ENCODE measurements at regions not wholly inside any gene's neighbourhood (a gene's known extent, or its start where the extent isn't known, plus 50 kb on each side); places are given as distances from the start of the nearest gene placed in this dataset.

DNA sequence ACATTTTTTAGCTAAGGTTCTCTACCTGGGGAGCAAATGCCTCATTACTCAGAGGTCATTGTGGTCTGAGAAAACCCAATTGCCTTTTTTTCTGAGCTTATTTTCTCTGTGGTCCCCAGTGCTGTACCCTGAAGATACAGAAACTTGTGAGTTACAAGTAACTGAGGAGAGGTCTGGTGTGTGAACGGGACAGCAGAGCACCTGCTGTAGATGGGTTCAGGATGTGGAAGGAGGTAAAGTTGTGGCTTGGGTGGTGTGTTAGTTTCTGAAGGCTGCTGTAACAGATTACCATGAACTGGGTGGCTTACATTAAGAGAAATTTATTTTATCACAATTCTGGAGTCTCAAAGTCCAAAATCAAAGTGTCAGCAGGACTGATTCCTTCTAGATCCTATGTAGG is 449.1 kb upstream of the NRP1 start:
- no peak for TF ChIP-seq EZH2 (IDR thresholded peaks at IDR 0.05; ENCODE audit: borderline replicate concordance, insufficient read depth, low read depth, low read length, poor library complexity, severe bottlenecking)
- TF ChIP-seq CTCF (IDR thresholded peaks at IDR 0.05), result no peak

All from B cell (primary cell).